ENCODE measurements at regions not wholly inside any gene's neighbourhood (a gene's known extent, or its start where the extent isn't known, plus 50 kb on each side); places are given as distances from the start of the nearest gene placed in this dataset.

- TF ChIP-seq CTCF (IDR thresholded peaks at IDR 0.05) (no peak), POLR2A (IDR thresholded peaks at IDR 0.05) (no peak)
Observed at GRCh38 chr4:149047368-149047767, 605.2 kb upstream of the NR3C2 start.
